ENCODE measurements at regions not wholly inside any gene's neighbourhood (a gene's known extent, or its start where the extent isn't known, plus 50 kb on each side); places are given as distances from the start of the nearest gene placed in this dataset.

- H3K9me3 ChIP-seq (ENCODE audit: control insufficient read depth in 3 of 3, low read length in 3 of 3) = no peaks in the 10 kb centered on the region
- H3K27me3 ChIP-seq (ENCODE audit: control insufficient read depth in 3 of 3, insufficient read depth in 3 of 3, low read length in 3 of 3) = no peaks in the 10 kb centered on the region
- no peak overlapping the region for H3K4me3 ChIP-seq (ENCODE audit: low read length in 3 of 3)
- no peak overlapping the region for H3K9ac ChIP-seq (ENCODE audit: low read depth in 1 of 3, low read length in 3 of 3)
- no peaks in the 10 kb centered on the region for H3K4me1 ChIP-seq (ENCODE audit: control insufficient read depth in 3 of 3, insufficient read depth in 3 of 3, low read length in 3 of 3)
- no peak overlapping the region for H3K27ac ChIP-seq (ENCODE audit: low read depth, low read length)
- no peaks in the 10 kb centered on the region for H3K36me3 ChIP-seq (ENCODE audit: control insufficient read depth in 3 of 3, insufficient read depth in 3 of 3, low read length in 3 of 3)
Measured at GRCh38 chr3:102761766-102762165, 327.0 kb downstream of the ZPLD1 start.

GRCh38 chr3:102790747-102791325 is 356.0 kb downstream of the ZPLD1 start:
- Histone ChIP-seq H3K27me3 (ENCODE audit: control insufficient read depth in 3 of 3, insufficient read depth in 3 of 3, low read length in 3 of 3) (no peaks in the 10 kb centered on the region), H3K9ac (ENCODE audit: low read depth in 1 of 3, low read length in 3 of 3) (no peak overlapping the region), H3K36me3 (ENCODE audit: control insufficient read depth in 3 of 3, insufficient read depth in 3 of 3, low read length in 3 of 3) (no peaks in the 10 kb centered on the region), H3K4me3 (ENCODE audit: low read length in 3 of 3) (no peak overlapping the region), H3K4me1 (ENCODE audit: control insufficient read depth in 3 of 3, insufficient read depth in 3 of 3, low read length in 3 of 3) (no peaks in the 10 kb centered on the region), H3K9me3 (ENCODE audit: control insufficient read depth in 3 of 3, low read length in 3 of 3) (no peaks in the 10 kb centered on the region), H3K27ac (ENCODE audit: low read depth, low read length) (no peak overlapping the region)

GRCh38 chr3:102791641-102792589 is 357.1 kb downstream of the ZPLD1 start:
- no peaks in the 10 kb centered on the region for H3K27me3 ChIP-seq (ENCODE audit: control insufficient read depth in 3 of 3, insufficient read depth in 3 of 3, low read length in 3 of 3)
- H3K4me1 ChIP-seq (ENCODE audit: control insufficient read depth in 3 of 3, insufficient read depth in 3 of 3, low read length in 3 of 3) = no peaks in the 10 kb centered on the region
- H3K9me3 ChIP-seq (ENCODE audit: control insufficient read depth in 3 of 3, low read length in 3 of 3) = no peaks in the 10 kb centered on the region
- no peaks in the 10 kb centered on the region for H3K36me3 ChIP-seq (ENCODE audit: control insufficient read depth in 3 of 3, insufficient read depth in 3 of 3, low read length in 3 of 3)
- H3K27ac ChIP-seq (ENCODE audit: low read depth, low read length) = no peak overlapping the region
- H3K9ac ChIP-seq (ENCODE audit: low read depth in 1 of 3, low read length in 3 of 3) = no peak overlapping the region
- H3K4me3 ChIP-seq (ENCODE audit: low read length in 3 of 3) = no peak overlapping the region

GRCh38 chr3:102796804-102797203 is 362.0 kb downstream of the ZPLD1 start:
- Histone ChIP-seq H3K27me3 (ENCODE audit: control insufficient read depth in 3 of 3, insufficient read depth in 3 of 3, low read length in 3 of 3) (peaks cover 0 to 2% (median 0%) of the 10 kb centered on the region in 3 donors), H3K4me1 (ENCODE audit: control insufficient read depth in 3 of 3, insufficient read depth in 3 of 3, low read length in 3 of 3) (no peaks in the 10 kb centered on the region), H3K9me3 (ENCODE audit: control insufficient read depth in 3 of 3, low read length in 3 of 3) (no peaks in the 10 kb centered on the region), H3K36me3 (ENCODE audit: control insufficient read depth in 3 of 3, insufficient read depth in 3 of 3, low read length in 3 of 3) (no peaks in the 10 kb centered on the region), H3K4me3 (ENCODE audit: low read length in 3 of 3) (no peak overlapping the region), H3K27ac (ENCODE audit: low read depth, low read length) (no peak overlapping the region), H3K9ac (ENCODE audit: low read depth in 1 of 3, low read length in 3 of 3) (no peak overlapping the region)

GRCh38 chr3:102802819-102803420 is 368.1 kb downstream of the ZPLD1 start:
- Histone ChIP-seq H3K36me3 (ENCODE audit: control insufficient read depth in 3 of 3, insufficient read depth in 3 of 3, low read length in 3 of 3) (no peaks in the 10 kb centered on the region), H3K27ac (ENCODE audit: low read depth, low read length) (no peak overlapping the region), H3K9me3 (ENCODE audit: control insufficient read depth in 3 of 3, low read length in 3 of 3) (no peaks in the 10 kb centered on the region)

GRCh38 chr3:102810937-102811336 is 376.1 kb downstream of the ZPLD1 start:
- Histone ChIP-seq H3K4me3 (ENCODE audit: low read length in 3 of 3) (no peak overlapping the region), H3K36me3 (ENCODE audit: control insufficient read depth in 3 of 3, insufficient read depth in 3 of 3, low read length in 3 of 3) (no peaks in the 10 kb centered on the region), H3K9me3 (ENCODE audit: control insufficient read depth in 3 of 3, low read length in 3 of 3) (no peaks in the 10 kb centered on the region), H3K27ac (ENCODE audit: low read depth, low read length) (no peak overlapping the region), H3K4me1 (ENCODE audit: control insufficient read depth in 3 of 3, insufficient read depth in 3 of 3, low read length in 3 of 3) (no peaks in the 10 kb centered on the region), H3K27me3 (ENCODE audit: control insufficient read depth in 3 of 3, insufficient read depth in 3 of 3, low read length in 3 of 3) (no peaks in the 10 kb centered on the region), H3K9ac (ENCODE audit: low read depth in 1 of 3, low read length in 3 of 3) (no peak overlapping the region)

More at GRCh38 chr3:102802819-102803420, 368.1 kb downstream of the ZPLD1 start:
- Histone ChIP-seq H3K27me3 (ENCODE audit: control insufficient read depth in 3 of 3, insufficient read depth in 3 of 3, low read length in 3 of 3) (peaks cover 0 to 2% (median 0%) of the 10 kb centered on the region in 3 donors), H3K4me1 (ENCODE audit: control insufficient read depth in 3 of 3, insufficient read depth in 3 of 3, low read length in 3 of 3) (no peaks in the 10 kb centered on the region), H3K4me3 (ENCODE audit: low read length in 3 of 3) (no peak overlapping the region), H3K9ac (ENCODE audit: low read depth in 1 of 3, low read length in 3 of 3) (no peak overlapping the region)

GRCh38 chr3:102826636-102827035 is 391.8 kb downstream of the ZPLD1 start:
- no peak overlapping the region for H3K27ac ChIP-seq (ENCODE audit: low read depth, low read length)
- no peaks in the 10 kb centered on the region for H3K36me3 ChIP-seq (ENCODE audit: control insufficient read depth in 3 of 3, insufficient read depth in 3 of 3, low read length in 3 of 3)
- no peaks in the 10 kb centered on the region for H3K27me3 ChIP-seq (ENCODE audit: control insufficient read depth in 3 of 3, insufficient read depth in 3 of 3, low read length in 3 of 3)
- no peak overlapping the region for H3K9ac ChIP-seq (ENCODE audit: low read depth in 1 of 3, low read length in 3 of 3)
- no peak overlapping the region for H3K4me3 ChIP-seq (ENCODE audit: low read length in 3 of 3)
- no peaks in the 10 kb centered on the region for H3K9me3 ChIP-seq (ENCODE audit: control insufficient read depth in 3 of 3, low read length in 3 of 3)
- H3K4me1 ChIP-seq (ENCODE audit: control insufficient read depth in 3 of 3, insufficient read depth in 3 of 3, low read length in 3 of 3) = no peaks in the 10 kb centered on the region

- no peaks in the 10 kb centered on the region for H3K9me3 ChIP-seq (ENCODE audit: control insufficient read depth in 3 of 3, low read length in 3 of 3)
Measured at GRCh38 chr3:102827386-102827785, 392.6 kb downstream of the ZPLD1 start.

GRCh38 chr3:102830415-102830814 is 395.6 kb downstream of the ZPLD1 start:
- H3K9me3 ChIP-seq (ENCODE audit: control insufficient read depth in 3 of 3, low read length in 3 of 3) = no peaks in the 10 kb centered on the region
- H3K36me3 ChIP-seq (ENCODE audit: control insufficient read depth in 3 of 3, insufficient read depth in 3 of 3, low read length in 3 of 3) = no peaks in the 10 kb centered on the region
- no peak overlapping the region for H3K9ac ChIP-seq (ENCODE audit: low read depth in 1 of 3, low read length in 3 of 3)
- no peak overlapping the region for H3K4me3 ChIP-seq (ENCODE audit: low read length in 3 of 3)
- H3K4me1 ChIP-seq (ENCODE audit: control insufficient read depth in 3 of 3, insufficient read depth in 3 of 3, low read length in 3 of 3) = no peaks in the 10 kb centered on the region
- no peak overlapping the region for H3K27ac ChIP-seq (ENCODE audit: low read depth, low read length)
- no peaks in the 10 kb centered on the region for H3K27me3 ChIP-seq (ENCODE audit: control insufficient read depth in 3 of 3, insufficient read depth in 3 of 3, low read length in 3 of 3)

More at GRCh38 chr3:102827386-102827785, 392.6 kb downstream of the ZPLD1 start:
- no peak overlapping the region for H3K4me3 ChIP-seq (ENCODE audit: low read length in 3 of 3)
- H3K4me1 ChIP-seq (ENCODE audit: control insufficient read depth in 3 of 3, insufficient read depth in 3 of 3, low read length in 3 of 3) = no peaks in the 10 kb centered on the region
- H3K9ac ChIP-seq (ENCODE audit: low read depth in 1 of 3, low read length in 3 of 3) = no peak overlapping the region
- no peaks in the 10 kb centered on the region for H3K27me3 ChIP-seq (ENCODE audit: control insufficient read depth in 3 of 3, insufficient read depth in 3 of 3, low read length in 3 of 3)
- no peak overlapping the region for H3K27ac ChIP-seq (ENCODE audit: low read depth, low read length)
- H3K36me3 ChIP-seq (ENCODE audit: control insufficient read depth in 3 of 3, insufficient read depth in 3 of 3, low read length in 3 of 3) = no peaks in the 10 kb centered on the region

- H3K4me3 ChIP-seq (ENCODE audit: low read length in 3 of 3) = no peak overlapping the region
- H3K4me1 ChIP-seq (ENCODE audit: control insufficient read depth in 3 of 3, insufficient read depth in 3 of 3, low read length in 3 of 3) = no peaks in the 10 kb centered on the region
- no peaks in the 10 kb centered on the region for H3K36me3 ChIP-seq (ENCODE audit: control insufficient read depth in 3 of 3, insufficient read depth in 3 of 3, low read length in 3 of 3)
- no peak overlapping the region for H3K27ac ChIP-seq (ENCODE audit: low read depth, low read length)
- H3K9me3 ChIP-seq (ENCODE audit: control insufficient read depth in 3 of 3, low read length in 3 of 3) = no peaks in the 10 kb centered on the region
- H3K27me3 ChIP-seq (ENCODE audit: control insufficient read depth in 3 of 3, insufficient read depth in 3 of 3, low read length in 3 of 3) = no peaks in the 10 kb centered on the region
- H3K9ac ChIP-seq (ENCODE audit: low read depth in 1 of 3, low read length in 3 of 3) = no peak overlapping the region
Measured at GRCh38 chr3:102841866-102842265, 407.1 kb downstream of the ZPLD1 start.

All from skeletal muscle tissue (tissue), 3 donors.